ENCODE measurements at regions not wholly inside any gene's neighbourhood (a gene's known extent, or its start where the extent isn't known, plus 50 kb on each side); places are given as distances from the start of the nearest gene placed in this dataset.

DNA sequence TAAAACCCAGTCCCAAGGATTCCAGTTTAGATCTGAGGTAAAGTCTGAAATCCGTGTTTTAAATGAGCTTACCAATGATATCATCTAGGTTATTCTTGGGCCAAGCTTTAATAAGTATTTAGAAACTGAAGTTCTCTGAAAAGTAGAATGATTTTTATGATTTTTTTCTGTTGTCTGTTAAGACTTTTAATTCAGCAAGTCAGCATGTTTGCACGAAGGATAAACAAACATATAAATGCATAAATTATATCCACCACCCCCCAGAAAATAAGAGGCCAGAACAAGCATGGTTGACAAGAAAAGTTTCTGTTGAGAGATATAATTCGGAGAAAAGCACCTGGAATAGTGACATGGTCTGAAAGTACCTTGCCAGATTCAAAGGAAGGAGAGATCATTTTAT, 655.7 kb downstream of the NOVA1 start:
- Histone ChIP-seq H3K4me1 (no peaks in the 10 kb centered on the region), H3K36me3 (no peaks in the 10 kb centered on the region), H3K27me3 (no peaks in the 10 kb centered on the region), H3K4me3 (no peak overlapping the region), H3K27ac (no peak overlapping the region), H3K9me3 (no peaks in the 10 kb centered on the region)
- DNase-seq (no peak), ATAC-seq (ENCODE audit: low FRiP score in 2 of 2) (no peak)
- WGBS, 2 donors, result 70 to 71% methylated on average over 3 of the region's 3 CpGs
- no peak for TF ChIP-seq EP300 (IDR thresholded peaks at IDR 0.05)
- TF ChIP-seq POLR2A (IDR thresholded peaks at IDR 0.05), result no peak
- no peak for TF ChIP-seq POLR2AphosphoS5 (IDR thresholded peaks at IDR 0.05)
- no peak for TF ChIP-seq CTCF (IDR thresholded peaks at IDR 0.05)

DNA sequence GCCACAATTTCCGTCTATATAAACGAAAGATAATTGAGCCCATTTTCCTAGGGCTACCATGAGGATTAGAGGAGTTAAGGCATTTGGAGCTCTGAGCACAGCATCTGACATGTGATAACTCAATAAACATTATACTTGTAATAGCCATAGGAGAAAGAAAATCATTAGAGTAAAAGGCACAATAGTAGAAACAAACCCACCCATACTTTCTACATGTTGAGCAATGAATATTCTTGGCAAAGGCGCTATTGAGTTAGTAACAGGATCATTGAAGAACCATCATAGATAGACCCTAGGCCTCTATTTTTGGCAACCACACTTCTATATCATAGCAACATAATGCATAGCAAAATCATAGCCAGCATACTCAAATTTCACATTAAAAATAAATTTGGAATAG, 664.1 kb downstream of the NOVA1 start:
- 80 to 89% methylated on average over 3 of the region's 3 CpGs for WGBS, 2 donors
- ATAC-seq (ENCODE audit: low FRiP score in 2 of 2) (no peak), DNase-seq (no peak)
- H3K36me3 ChIP-seq, result no peaks in the 10 kb centered on the region
- H3K9me3 ChIP-seq, result no peaks in the 10 kb centered on the region
- H3K4me1 ChIP-seq, result no peaks in the 10 kb centered on the region
- H3K4me3 ChIP-seq, result no peak overlapping the region
- TF ChIP-seq POLR2A (IDR thresholded peaks at IDR 0.05) (no peak), POLR2AphosphoS5 (IDR thresholded peaks at IDR 0.05) (no peak), CTCF (IDR thresholded peaks at IDR 0.05) (no peak), EP300 (IDR thresholded peaks at IDR 0.05) (no peak)
- no peak overlapping the region for H3K27ac ChIP-seq
- no peaks in the 10 kb centered on the region for H3K27me3 ChIP-seq

- Histone ChIP-seq H3K9me3 (no peaks in the 10 kb centered on the region), H3K27me3 (no peaks in the 10 kb centered on the region), H3K27ac (no peak overlapping the region), H3K4me1 (no peaks in the 10 kb centered on the region), H3K36me3 (no peaks in the 10 kb centered on the region), H3K4me3 (no peak overlapping the region)
- ATAC-seq (ENCODE audit: low FRiP score in 2 of 2) (no peak), DNase-seq (no peak)
- 77 to 78% methylated on average over 7 of the region's 7 CpGs for WGBS, 2 donors
- TF ChIP-seq POLR2AphosphoS5 (IDR thresholded peaks at IDR 0.05) (no peak), EP300 (IDR thresholded peaks at IDR 0.05) (no peak), CTCF (IDR thresholded peaks at IDR 0.05) (no peak), POLR2A (IDR thresholded peaks at IDR 0.05) (no peak)
Measured at GRCh38 chr14:25929881-25930615, 667.8 kb downstream of the NOVA1 start.

GRCh38 chr14:25911831-25912230, 686.0 kb downstream of the NOVA1 start:
- DNase-seq (no peak), ATAC-seq (ENCODE audit: low FRiP score in 2 of 2) (no peak)
- H3K27me3 ChIP-seq, result no peaks in the 10 kb centered on the region
- no peak for TF ChIP-seq CTCF (IDR thresholded peaks at IDR 0.05)
- TF ChIP-seq POLR2AphosphoS5 (IDR thresholded peaks at IDR 0.05), result no peak
- TF ChIP-seq EP300 (IDR thresholded peaks at IDR 0.05), result no peak
- no peak for TF ChIP-seq POLR2A (IDR thresholded peaks at IDR 0.05)
- no peaks in the 10 kb centered on the region for H3K4me1 ChIP-seq
- H3K27ac ChIP-seq, result no peak overlapping the region
- H3K9me3 ChIP-seq, result no peaks in the 10 kb centered on the region
- H3K4me3 ChIP-seq, result no peak overlapping the region
- 81 to 82% methylated on average over 9 of the region's 9 CpGs for whole genome bisulfite sequencing, 2 donors
- no peaks in the 10 kb centered on the region for H3K36me3 ChIP-seq
